PC-9 (cell line): ENCODE measurements at regions not wholly inside any gene's neighbourhood (a gene's known extent, or its start where the extent isn't known, plus 50 kb on each side); places are given as distances from the start of the nearest gene placed in this dataset.

Source experiments
- BruUV-seq: library from RNA; stranded (reverse); fragments of 400-500 nt; replicated peaks from 2 replicates; lab custom pipeline; 2021; lab: Mats Ljungman, UMichigan
- CTCF ChIA-PET: fragments of 300-600 bp; sonication (Branson Sonifier 250); formaldehyde crosslinking; loops from one replicate; lab custom pipeline; 2022; ENCODE audit warnings: antibody characterized with exemption; lab: Charles Lee
- POLR2A ChIA-PET: fragments of 300-600 bp; sonication (Branson Sonifier 250); formaldehyde crosslinking; loops from one replicate; lab custom pipeline; 2022; ENCODE audit warnings: antibody characterized with exemption; ENCODE audit not compliant: unreplicated experiment; lab: Charles Lee
- DNase-seq, 2 experiments: peaks; one replicate each; pipeline versions ENCODE4 v3.0.0 to v3.0.0-alpha.2; 2015 to 2022; ENCODE audit warnings: mixed read lengths in 1 of 2
- H2AFZ ChIP-seq: fragments of 200-600 bp; sonication (generic); 2 replicates; pipeline ENCODE4 v1.8.1; 2017; ENCODE audit warnings: antibody characterized with exemption
- H3F3A ChIP-seq: fragments of 200-600 bp; sonication (generic); 2 replicates; pipeline ENCODE4 v1.8.1; 2017; ENCODE audit warnings: antibody characterized with exemption, mild to moderate bottlenecking, low read depth; ENCODE audit not compliant: insufficient read depth
- H3K27ac ChIP-seq: fragments of 200-600 bp; sonication (generic); 2 replicates; pipeline ENCODE4 v1.6.1; 2016; ENCODE audit warnings: mixed run types
- H3K27me3 ChIP-seq: fragments of 200-600 bp; sonication (generic); 2 replicates; pipeline ENCODE4 v1.6.1; 2016; ENCODE audit warnings: low read depth, mixed run types; ENCODE audit not compliant: insufficient read depth
- H3K36me3 ChIP-seq: fragments of 200-600 bp; sonication (generic); 2 replicates; pipeline ENCODE4 v1.6.1; 2016; ENCODE audit warnings: low read depth, mixed run types
- H3K4me1 ChIP-seq: fragments of 200-600 bp; sonication (generic); replicated peaks from 2 replicates; pipeline ENCODE4 v1.6.1; 2016; ENCODE audit warnings: mixed run types; ENCODE audit not compliant: insufficient read depth
- H3K4me2 ChIP-seq: fragments of 200-600 bp; sonication (generic); 2 replicates; pipeline ENCODE4 v1.6.1; 2017; ENCODE audit warnings: mixed run types
- H3K4me3 ChIP-seq: fragments of 200-600 bp; sonication (generic); 2 replicates; pipeline ENCODE4 v1.6.1; 2016; ENCODE audit warnings: mixed run types
- H3K79me2 ChIP-seq: fragments of 200-600 bp; sonication (generic); 2 replicates; pipeline ENCODE4 v1.6.1; 2017; ENCODE audit warnings: low read depth, mixed run types
- H3K9me2 ChIP-seq: fragments of 200-600 bp; sonication (generic); 2 replicates; pipeline ENCODE4 v1.8.1; 2017; ENCODE audit warnings: mild to moderate bottlenecking; ENCODE audit not compliant: insufficient read depth
- H3K9me3 ChIP-seq: fragments of 200-600 bp; sonication (generic); 2 replicates; pipeline ENCODE4 v1.8.1; 2016; ENCODE audit warnings: low read depth; ENCODE audit not compliant: insufficient read depth
- H4K20me1 ChIP-seq: fragments of 200-600 bp; sonication (generic); 2 replicates; pipeline ENCODE4 v1.8.1; 2017; ENCODE audit not compliant: insufficient read depth
- EZH2 ChIP-seq: fragments of 200-600 bp; sonication (generic); IDR thresholded peaks from 2 replicates; pipeline ENCODE4 v1.8.0; 2017; ENCODE audit warnings: antibody characterized with exemption, low read depth
- intact Hi-C: fragments of 100-400 bp; cut with micrococcal nuclease; formaldehyde crosslinking; loops from one replicate; pipeline ENCODE4 v1.10.0; 2022; ENCODE audit not compliant: unreplicated experiment
- TF ChIP-seq, protein P1 (sequence below): fragments of 200-600 bp; sonication (generic); conservative IDR thresholded peaks from 2 replicates; pipeline ENCODE4 v1.6.1; 2017; ENCODE audit warnings: mixed run types, antibody characterized with exemption, mild to moderate bottlenecking, moderate library complexity

GRCh38 chr12:100718187-100718586 lies 76.4 kb upstream of the ANO4 start:
- Histone ChIP-seq H2AFZ (no peak overlapping the region), H3K27me3 (peaks cover 25% of the 10 kb centered on the region), H3K4me3 (no peak overlapping the region), H3K9me3 (no peaks in the 10 kb centered on the region), H4K20me1 (no peaks in the 10 kb centered on the region), H3K36me3 (no peaks in the 10 kb centered on the region), H3K27ac (no peak overlapping the region), H3K4me1 (no peaks in the 10 kb centered on the region), H3K9me2 (no peaks in the 10 kb centered on the region), H3K4me2 (no peak overlapping the region), H3K79me2 (no peaks in the 10 kb centered on the region), H3F3A (no peaks in the 10 kb centered on the region)
- no peak for TF ChIP-seq EZH2
- TF ChIP-seq, protein P1, sequence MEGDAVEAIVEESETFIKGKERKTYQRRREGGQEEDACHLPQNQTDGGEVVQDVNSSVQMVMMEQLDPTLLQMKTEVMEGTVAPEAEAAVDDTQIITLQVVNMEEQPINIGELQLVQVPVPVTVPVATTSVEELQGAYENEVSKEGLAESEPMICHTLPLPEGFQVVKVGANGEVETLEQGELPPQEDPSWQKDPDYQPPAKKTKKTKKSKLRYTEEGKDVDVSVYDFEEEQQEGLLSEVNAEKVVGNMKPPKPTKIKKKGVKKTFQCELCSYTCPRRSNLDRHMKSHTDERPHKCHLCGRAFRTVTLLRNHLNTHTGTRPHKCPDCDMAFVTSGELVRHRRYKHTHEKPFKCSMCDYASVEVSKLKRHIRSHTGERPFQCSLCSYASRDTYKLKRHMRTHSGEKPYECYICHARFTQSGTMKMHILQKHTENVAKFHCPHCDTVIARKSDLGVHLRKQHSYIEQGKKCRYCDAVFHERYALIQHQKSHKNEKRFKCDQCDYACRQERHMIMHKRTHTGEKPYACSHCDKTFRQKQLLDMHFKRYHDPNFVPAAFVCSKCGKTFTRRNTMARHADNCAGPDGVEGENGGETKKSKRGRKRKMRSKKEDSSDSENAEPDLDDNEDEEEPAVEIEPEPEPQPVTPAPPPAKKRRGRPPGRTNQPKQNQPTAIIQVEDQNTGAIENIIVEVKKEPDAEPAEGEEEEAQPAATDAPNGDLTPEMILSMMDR, result no peak
- no TSS peak for BruUV-seq
- ChIA-PET CTCF (no interaction called here), POLR2A (no interaction called here)
- no peak for DNase-seq
- intact Hi-C loops, result no loop called here

DNA sequence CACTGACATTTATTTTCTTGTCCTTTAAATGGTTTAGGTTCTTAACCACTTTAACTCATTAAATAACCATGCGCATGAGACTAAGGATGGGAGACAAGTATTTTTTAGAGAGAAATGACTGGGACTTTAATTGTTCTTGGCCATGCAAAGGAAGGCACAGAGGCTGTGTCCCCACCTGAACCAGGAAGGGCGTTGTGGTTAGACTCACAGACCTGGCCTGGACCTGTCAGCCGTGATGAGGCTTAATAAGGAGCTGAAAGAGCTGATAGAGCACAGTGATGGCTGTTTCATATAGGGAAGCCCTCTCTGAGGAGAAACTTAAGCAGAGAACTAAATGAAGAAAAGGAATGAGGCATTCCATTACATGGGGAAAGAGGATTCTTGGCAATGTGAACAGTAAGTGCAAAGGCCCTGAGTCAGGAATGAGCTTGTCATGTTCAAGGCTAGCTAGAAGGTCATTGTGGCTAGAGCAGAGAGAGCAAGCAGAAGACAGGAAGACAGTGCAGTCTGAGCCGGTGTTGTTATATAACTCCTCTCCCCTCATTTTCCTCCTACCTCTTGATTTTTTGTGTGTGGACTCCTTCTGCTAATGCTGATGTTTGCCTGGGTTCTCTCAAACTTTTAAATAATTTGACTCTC lies 74.4 kb upstream of the ANO4 start:
- H3K4me2 ChIP-seq, result no peak overlapping the region
- H3K4me1 ChIP-seq, result no peaks in the 10 kb centered on the region
- no peak overlapping the region for H3K4me3 ChIP-seq
- H4K20me1 ChIP-seq, result no peaks in the 10 kb centered on the region
- TF ChIP-seq, protein P1, result no peak
- no peak for TF ChIP-seq EZH2
- H2AFZ ChIP-seq, result no peak overlapping the region
- intact Hi-C loops, result no loop called here
- H3K27me3 ChIP-seq, result peaks cover 21% of the 10 kb centered on the region
- no peak overlapping the region for H3K27ac ChIP-seq
- no peaks in the 10 kb centered on the region for H3F3A ChIP-seq
- H3K9me3 ChIP-seq, result no peaks in the 10 kb centered on the region
- POLR2A ChIA-PET, result no interaction called here
- no peaks in the 10 kb centered on the region for H3K36me3 ChIP-seq
- CTCF ChIA-PET, result no interaction called here
- no peaks in the 10 kb centered on the region for H3K79me2 ChIP-seq
- DNase-seq, result no peak
- no TSS peak for BruUV-seq
- no peaks in the 10 kb centered on the region for H3K9me2 ChIP-seq

DNA sequence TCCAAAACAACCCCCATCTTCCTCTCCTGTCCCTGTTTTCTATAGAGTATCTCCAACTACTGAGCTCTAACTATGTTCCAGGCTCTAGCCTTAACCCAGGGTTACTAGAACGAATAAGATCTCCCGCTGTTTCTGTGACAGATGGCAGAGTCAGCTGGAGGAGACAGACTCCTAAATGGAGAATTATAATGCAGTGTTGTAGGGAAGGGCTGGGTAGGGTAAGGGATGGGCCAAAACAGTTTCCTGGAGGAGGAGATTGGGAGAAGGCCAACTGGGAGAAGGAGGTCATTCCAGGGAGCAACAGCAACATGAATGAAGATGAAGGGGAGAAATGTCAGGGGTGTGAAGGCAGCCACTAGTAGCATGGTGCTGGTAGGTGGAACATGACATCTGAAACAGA lies 73.4 kb upstream of the ANO4 start:
- BruUV-seq, result no TSS peak
- no peak for TF ChIP-seq EZH2
- TF ChIP-seq, protein P1, result no peak
- CTCF ChIA-PET, result no interaction called here

More for the DNA sequence above, 73.4 kb upstream of the ANO4 start:
- no peak for DNase-seq
- H4K20me1 ChIP-seq, result no peaks in the 10 kb centered on the region
- POLR2A ChIA-PET, result no interaction called here
- H3K9me2 ChIP-seq, result no peaks in the 10 kb centered on the region
- H3K9me3 ChIP-seq, result no peaks in the 10 kb centered on the region
- no peak overlapping the region for H3K27ac ChIP-seq
- no peak overlapping the region for H3K4me2 ChIP-seq
- intact Hi-C loops, result no loop called here
- H3K27me3 ChIP-seq, result peaks cover 23% of the 10 kb centered on the region; the same call in 1 of the 2 replicates
- no peaks in the 10 kb centered on the region for H3K4me1 ChIP-seq
- H3K36me3 ChIP-seq, result no peaks in the 10 kb centered on the region
- no peaks in the 10 kb centered on the region for H3F3A ChIP-seq
- H3K4me3 ChIP-seq, result no peak overlapping the region
- no peaks in the 10 kb centered on the region for H3K79me2 ChIP-seq
- no peak overlapping the region for H2AFZ ChIP-seq
